ENCODE measurements at regions not wholly inside any gene's neighbourhood (a gene's known extent, or its start where the extent isn't known, plus 50 kb on each side); places are given as distances from the start of the nearest gene placed in this dataset.

DNA sequence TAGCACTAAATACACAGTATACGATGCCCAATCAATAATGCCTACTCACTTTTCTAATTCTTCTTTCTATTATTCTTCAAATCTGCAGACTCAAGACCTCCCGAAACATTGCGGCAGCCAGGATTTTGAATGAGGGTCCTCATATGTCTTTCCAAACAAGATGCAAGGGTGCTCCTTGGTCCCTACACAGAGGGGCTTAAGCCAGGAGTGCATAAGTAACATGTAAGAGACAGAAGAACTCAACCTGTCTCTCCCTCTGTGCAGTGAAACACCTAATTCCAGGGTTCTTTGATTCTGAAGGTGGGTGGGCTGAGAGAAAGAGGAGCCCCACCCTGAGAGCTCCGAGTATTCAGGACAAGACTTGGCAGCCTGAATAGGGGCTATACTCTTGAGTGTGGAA, 117.6 kb downstream of the ZNF280B start (continued):
- no peak for TF ChIP-seq ZBTB21 (CRISPR knock-in tag; IDR thresholded peaks at IDR 0.05; ENCODE audit: borderline replicate concordance)
- TF ChIP-seq, protein P1, sequence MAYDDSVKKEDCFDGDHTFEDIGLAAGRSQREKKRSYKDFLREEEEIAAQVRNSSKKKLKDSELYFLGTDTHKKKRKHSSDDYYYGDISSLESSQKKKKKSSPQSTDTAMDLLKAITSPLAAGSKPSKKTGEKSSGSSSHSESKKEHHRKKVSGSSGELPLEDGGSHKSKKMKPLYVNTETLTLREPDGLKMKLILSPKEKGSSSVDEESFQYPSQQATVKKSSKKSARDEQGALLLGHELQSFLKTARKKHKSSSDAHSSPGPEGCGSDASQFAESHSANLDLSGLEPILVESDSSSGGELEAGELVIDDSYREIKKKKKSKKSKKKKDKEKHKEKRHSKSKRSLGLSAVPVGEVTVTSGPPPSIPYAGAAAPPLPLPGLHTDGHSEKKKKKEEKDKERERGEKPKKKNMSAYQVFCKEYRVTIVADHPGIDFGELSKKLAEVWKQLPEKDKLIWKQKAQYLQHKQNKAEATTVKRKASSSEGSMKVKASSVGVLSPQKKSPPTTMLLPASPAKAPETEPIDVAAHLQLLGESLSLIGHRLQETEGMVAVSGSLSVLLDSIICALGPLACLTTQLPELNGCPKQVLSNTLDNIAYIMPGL (CRISPR knock-in tag; IDR thresholded peaks at IDR 0.05): no peak
- no peak for TF ChIP-seq EMX1 (CRISPR knock-in tag; IDR thresholded peaks at IDR 0.05)
- no peak for TF ChIP-seq ZNF121 (CRISPR knock-in tag; IDR thresholded peaks at IDR 0.05)
- TF ChIP-seq, protein P2, sequence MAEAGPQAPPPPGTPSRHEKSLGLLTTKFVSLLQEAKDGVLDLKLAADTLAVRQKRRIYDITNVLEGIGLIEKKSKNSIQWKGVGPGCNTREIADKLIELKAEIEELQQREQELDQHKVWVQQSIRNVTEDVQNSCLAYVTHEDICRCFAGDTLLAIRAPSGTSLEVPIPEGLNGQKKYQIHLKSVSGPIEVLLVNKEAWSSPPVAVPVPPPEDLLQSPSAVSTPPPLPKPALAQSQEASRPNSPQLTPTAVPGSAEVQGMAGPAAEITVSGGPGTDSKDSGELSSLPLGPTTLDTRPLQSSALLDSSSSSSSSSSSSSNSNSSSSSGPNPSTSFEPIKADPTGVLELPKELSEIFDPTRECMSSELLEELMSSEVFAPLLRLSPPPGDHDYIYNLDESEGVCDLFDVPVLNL (CRISPR knock-in tag; IDR thresholded peaks at IDR 0.05; ENCODE audit: borderline replicate concordance, low read depth): no peak
- no peak for TF ChIP-seq ZNF416 (CRISPR knock-in tag; IDR thresholded peaks at IDR 0.05)
- TF ChIP-seq NFYB (CRISPR knock-in tag; conservative IDR thresholded peaks at IDR 0.05; ENCODE audit: low read depth): no peak
- TF ChIP-seq, protein P3, sequence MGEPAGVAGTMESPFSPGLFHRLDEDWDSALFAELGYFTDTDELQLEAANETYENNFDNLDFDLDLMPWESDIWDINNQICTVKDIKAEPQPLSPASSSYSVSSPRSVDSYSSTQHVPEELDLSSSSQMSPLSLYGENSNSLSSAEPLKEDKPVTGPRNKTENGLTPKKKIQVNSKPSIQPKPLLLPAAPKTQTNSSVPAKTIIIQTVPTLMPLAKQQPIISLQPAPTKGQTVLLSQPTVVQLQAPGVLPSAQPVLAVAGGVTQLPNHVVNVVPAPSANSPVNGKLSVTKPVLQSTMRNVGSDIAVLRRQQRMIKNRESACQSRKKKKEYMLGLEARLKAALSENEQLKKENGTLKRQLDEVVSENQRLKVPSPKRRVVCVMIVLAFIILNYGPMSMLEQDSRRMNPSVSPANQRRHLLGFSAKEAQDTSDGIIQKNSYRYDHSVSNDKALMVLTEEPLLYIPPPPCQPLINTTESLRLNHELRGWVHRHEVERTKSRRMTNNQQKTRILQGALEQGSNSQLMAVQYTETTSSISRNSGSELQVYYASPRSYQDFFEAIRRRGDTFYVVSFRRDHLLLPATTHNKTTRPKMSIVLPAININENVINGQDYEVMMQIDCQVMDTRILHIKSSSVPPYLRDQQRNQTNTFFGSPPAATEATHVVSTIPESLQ (CRISPR knock-in tag; IDR thresholded peaks at IDR 0.05): no peak
- TF ChIP-seq RORB (CRISPR knock-in tag; IDR thresholded peaks at IDR 0.05): no peak
- TF ChIP-seq ZBTB43 (CRISPR knock-in tag; IDR thresholded peaks at IDR 0.05): no peak
- TF ChIP-seq ZNF423 (CRISPR knock-in tag; IDR thresholded peaks at IDR 0.05): no peak

DNA sequence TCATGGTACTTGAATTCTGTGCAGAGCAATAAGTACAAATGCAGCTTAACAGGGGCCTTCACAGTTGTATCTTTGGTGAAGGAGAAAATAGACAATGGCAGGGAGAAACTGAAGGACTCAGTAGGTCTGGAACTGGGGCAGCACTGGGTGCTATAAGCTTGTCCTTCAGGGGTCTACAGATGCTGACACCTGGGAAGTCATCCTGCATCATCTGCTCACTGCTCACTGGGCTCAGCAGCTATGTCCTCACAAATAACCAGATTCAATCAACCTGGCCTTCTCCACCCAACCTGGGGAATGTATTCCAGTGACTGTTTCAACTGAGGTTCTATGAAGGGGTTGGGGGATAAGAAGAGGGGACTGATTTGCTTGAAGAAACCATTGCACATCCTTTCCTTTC, 117.0 kb downstream of the ZNF280B start:
- Mint-ChIP-seq H3K36me3 (no peaks in the 10 kb centered on the region), H3K9me3 (peaks cover 17% of the 10 kb centered on the region), H3K27ac (no peak overlapping the region), H3K4me3 (no peak overlapping the region), H3K27me3 (ENCODE audit: low read depth) (peaks cover 100% of the 10 kb centered on the region), H3K4me1 (no peaks in the 10 kb centered on the region)
- CTCF ChIA-PET: no interaction called here
- POLR2A ChIA-PET: no interaction called here
- no peak for TF ChIP-seq ZNF396 (CRISPR knock-in tag; IDR thresholded peaks at IDR 0.05; ENCODE audit: borderline replicate concordance)
- no peak for TF ChIP-seq MAX (CRISPR knock-in tag; IDR thresholded peaks at IDR 0.05)
- DNase-seq (ENCODE audit: low spot score): no peak
- no peak for ATAC-seq

GRCh38 chr22:22392131-22392530, 116.4 kb downstream of the ZNF280B start:
- Mint-ChIP-seq H3K36me3 (no peaks in the 10 kb centered on the region), H3K4me3 (no peak overlapping the region), H3K4me1 (no peaks in the 10 kb centered on the region), H3K27me3 (ENCODE audit: low read depth) (peaks cover 100% of the 10 kb centered on the region), H3K9me3 (peaks cover 17% of the 10 kb centered on the region), H3K27ac (no peak overlapping the region)
- ChIA-PET POLR2A (no interaction called here), CTCF (no interaction called here)
- ATAC-seq (no peak), DNase-seq (ENCODE audit: low spot score) (no peak)
- TF ChIP-seq, protein P4, sequence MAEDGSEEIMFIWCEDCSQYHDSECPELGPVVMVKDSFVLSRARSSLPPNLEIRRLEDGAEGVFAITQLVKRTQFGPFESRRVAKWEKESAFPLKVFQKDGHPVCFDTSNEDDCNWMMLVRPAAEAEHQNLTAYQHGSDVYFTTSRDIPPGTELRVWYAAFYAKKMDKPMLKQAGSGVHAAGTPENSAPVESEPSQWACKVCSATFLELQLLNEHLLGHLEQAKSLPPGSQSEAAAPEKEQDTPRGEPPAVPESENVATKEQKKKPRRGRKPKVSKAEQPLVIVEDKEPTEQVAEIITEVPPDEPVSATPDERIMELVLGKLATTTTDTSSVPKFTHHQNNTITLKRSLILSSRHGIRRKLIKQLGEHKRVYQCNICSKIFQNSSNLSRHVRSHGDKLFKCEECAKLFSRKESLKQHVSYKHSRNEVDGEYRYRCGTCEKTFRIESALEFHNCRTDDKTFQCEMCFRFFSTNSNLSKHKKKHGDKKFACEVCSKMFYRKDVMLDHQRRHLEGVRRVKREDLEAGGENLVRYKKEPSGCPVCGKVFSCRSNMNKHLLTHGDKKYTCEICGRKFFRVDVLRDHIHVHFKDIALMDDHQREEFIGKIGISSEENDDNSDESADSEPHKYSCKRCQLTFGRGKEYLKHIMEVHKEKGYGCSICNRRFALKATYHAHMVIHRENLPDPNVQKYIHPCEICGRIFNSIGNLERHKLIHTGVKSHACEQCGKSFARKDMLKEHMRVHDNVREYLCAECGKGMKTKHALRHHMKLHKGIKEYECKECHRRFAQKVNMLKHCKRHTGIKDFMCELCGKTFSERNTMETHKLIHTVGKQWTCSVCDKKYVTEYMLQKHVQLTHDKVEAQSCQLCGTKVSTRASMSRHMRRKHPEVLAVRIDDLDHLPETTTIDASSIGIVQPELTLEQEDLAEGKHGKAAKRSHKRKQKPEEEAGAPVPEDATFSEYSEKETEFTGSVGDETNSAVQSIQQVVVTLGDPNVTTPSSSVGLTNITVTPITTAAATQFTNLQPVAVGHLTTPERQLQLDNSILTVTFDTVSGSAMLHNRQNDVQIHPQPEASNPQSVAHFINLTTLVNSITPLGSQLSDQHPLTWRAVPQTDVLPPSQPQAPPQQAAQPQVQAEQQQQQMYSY (CRISPR knock-in tag; IDR thresholded peaks at IDR 0.05): no peak
- no peak for TF ChIP-seq ZNF671 (CRISPR knock-in tag; IDR thresholded peaks at IDR 0.05)
- no peak for TF ChIP-seq ZSCAN18 (CRISPR knock-in tag; IDR thresholded peaks at IDR 0.05)
- no peak for TF ChIP-seq ELF4 (CRISPR knock-in tag; IDR thresholded peaks at IDR 0.05; ENCODE audit: low read depth)
- no peak for TF ChIP-seq ZNF396 (CRISPR knock-in tag; IDR thresholded peaks at IDR 0.05; ENCODE audit: borderline replicate concordance)
- no peak for TF ChIP-seq SMAD4 (CRISPR knock-in tag; IDR thresholded peaks at IDR 0.05)
- TF ChIP-seq GRHL2 (CRISPR knock-in tag; IDR thresholded peaks at IDR 0.05; ENCODE audit: insufficient replicate concordance, severe bottlenecking): no peak
- no peak for TF ChIP-seq EMX1 (CRISPR knock-in tag; IDR thresholded peaks at IDR 0.05)
- TF ChIP-seq, protein P3 (CRISPR knock-in tag; IDR thresholded peaks at IDR 0.05): no peak
- no peak for TF ChIP-seq RORB (CRISPR knock-in tag; IDR thresholded peaks at IDR 0.05)
- no peak for TF ChIP-seq MYBL2 (CRISPR knock-in tag; IDR thresholded peaks at IDR 0.05)
- TF ChIP-seq PRRX2 (CRISPR knock-in tag; IDR thresholded peaks at IDR 0.05): no peak
